K562 (cell line): ENCODE measurements at regions not wholly inside any gene's neighbourhood (a gene's known extent, or its start where the extent isn't known, plus 50 kb on each side); places are given as distances from the start of the nearest gene placed in this dataset.
A peak's percentile ranks its signal among the peaks of the same experiment; 100 is the strongest.

Experiments used
- ATAC-seq: fragments of 200-7000 bp; cut with Tn5 transposase; 3 replicates; pipeline ENCODE4 v1.9.1; 2020; ENCODE audit warnings: moderate library complexity
- BruUV-seq: library from RNA; stranded (reverse); fragments of 400-500 nt; replicated peaks from 2 replicates; lab custom pipeline; 2021; lab: Mats Ljungman, UMichigan
- CTCF ChIA-PET: fragments of 300-600 bp; formaldehyde crosslinking; extraction: SDS; loops from one replicate; lab custom pipeline; 2021; ENCODE audit warnings: low intra/inter-chr PET ratio; lab: Yijun Ruan, JAX
- POLR2A ChIA-PET: fragments of 300-600, 350-650 bp; sonication (Branson Sonifier 250); formaldehyde crosslinking; extraction: SDS; loops from one replicate; lab custom pipeline; 2021; ENCODE audit warnings: antibody characterized with exemption, inconsistent platforms; lab: Yijun Ruan, JAX
- DNase-seq, 4 experiments: peaks; one replicate each; pipeline versions ENCODE4 v3.0.0 to v3.0.0-alpha.2; 2011 to 2018; ENCODE audit warnings: low spot score in 3 of 4, mixed read lengths in 3 of 4; ENCODE audit errors: extremely low read depth in 1 of 4
- FAIRE-seq: peaks from 2 replicates; lab custom pipeline; 2011; peaks lifted over from hg19 to GRCh38; lab: Jason Lieb, UNC
- H2AFZ ChIP-seq: 2 replicates; pipeline ENCODE4 v1.6.0; 2011; ENCODE audit warnings: low read depth, low read length, control low read depth, inconsistent platforms
- H3K27ac ChIP-seq: fragments of 200-600 bp; 3 replicates; pipeline ENCODE4 v1.8.0; 2011; ENCODE audit warnings: low read depth, mild to moderate bottlenecking, control low read depth, inconsistent platforms, low read length, moderate library complexity, mixed read lengths; ENCODE audit errors: extremely low read depth
- H3K27me3 ChIP-seq, 2 experiments: fragments of 300-600 bp in 1 of 2; 2 replicates in 1 of 2; 3 replicates in 1 of 2; pipeline versions ENCODE4 v1.6.0 to v1.8.0; 2011; ENCODE audit warnings: inconsistent platforms in 2 of 2, low read length in 2 of 2, mild to moderate bottlenecking in 1 of 2, mixed read lengths in 1 of 2, moderate library complexity in 1 of 2; ENCODE audit not compliant: control insufficient read depth in 2 of 2, insufficient read depth in 2 of 2
- H3K36me3 ChIP-seq: fragments of 300-600 bp; 3 replicates; pipeline ENCODE4 v1.8.0; 2011; ENCODE audit warnings: mild to moderate bottlenecking, low read length, inconsistent platforms; ENCODE audit not compliant: control insufficient read depth, insufficient read depth
- H3K4me1 ChIP-seq, 2 experiments: fragments of 200-600 bp in 1 of 2; replicated peaks in 1 of 2; 2 replicates in 1 of 2; 3 replicates in 1 of 2; pipeline versions ENCODE4 v1.5.1 to v1.8.0; 2011; ENCODE audit warnings: inconsistent platforms in 2 of 2, low read length in 2 of 2, mild to moderate bottlenecking in 1 of 2, mixed read lengths in 1 of 2, moderate library complexity in 1 of 2; ENCODE audit not compliant: control insufficient read depth in 2 of 2, insufficient read depth in 2 of 2
- H3K4me2 ChIP-seq: 2 replicates; pipeline ENCODE4 v1.6.1; 2011; ENCODE audit warnings: low read length, control low read depth, inconsistent platforms, mixed read lengths; ENCODE audit not compliant: insufficient read depth
- H3K4me3 ChIP-seq: fragments of 200-600 bp; sonication (generic), shearing (Covaris generic); 2 replicates; pipeline ENCODE4 v1.5.1; 2016; ENCODE audit warnings: control low read depth, inconsistent platforms
- H3K79me2 ChIP-seq: fragments of 200-600 bp; 3 replicates; pipeline ENCODE4 v1.8.0; 2011; ENCODE audit warnings: low read length, inconsistent platforms; ENCODE audit not compliant: control insufficient read depth, insufficient read depth
- H3K9ac ChIP-seq, 2 experiments: 2 replicates each; pipeline versions ENCODE4 v1.6.0 to v1.6.1; 2011; ENCODE audit warnings: low read depth in 2 of 2, low read length in 2 of 2, control low read depth in 1 of 2, inconsistent platforms in 1 of 2, mild to moderate bottlenecking in 1 of 2, mixed read lengths in 1 of 2; ENCODE audit not compliant: insufficient read depth in 1 of 2
- H3K9me1 ChIP-seq: one replicate; pipeline ENCODE4 v1.6.0; 2011; ENCODE audit warnings: inconsistent platforms, mild to moderate bottlenecking, low read length, moderate library complexity; ENCODE audit not compliant: control insufficient read depth, insufficient read depth
- H3K9me3 ChIP-seq: replicated peaks from 2 replicates; pipeline ENCODE4 v1.5.1; 2011; ENCODE audit warnings: low read depth, low read length, inconsistent platforms; ENCODE audit not compliant: control insufficient read depth, insufficient read depth
- H4K20me1 ChIP-seq: replicated peaks from 2 replicates; pipeline ENCODE4 v1.6.1; 2011; ENCODE audit warnings: low read length, inconsistent platforms, mixed read lengths; ENCODE audit not compliant: control insufficient read depth, insufficient read depth
- CBFB ChIP-seq: sonication (generic); formaldehyde crosslinking; IDR thresholded peaks from 2 replicates; pipeline ENCODE4 v1.4.0; 2020; ENCODE audit warnings: mild to moderate bottlenecking, missing genetic modification reagents
- NFIX ChIP-seq: fragments of 250-450 bp; sonication (Bioruptor Pico); IDR thresholded peaks from 2 replicates; pipeline ENCODE4 v1.4.0; 2020; ENCODE audit warnings: low read depth, mild to moderate bottlenecking, moderate library complexity
- RFX1 ChIP-seq: fragments of 450-650 bp; IDR thresholded peaks from 2 replicates; pipeline ENCODE4 v1.6.1; 2016; ENCODE audit warnings: mild to moderate bottlenecking, moderate library complexity
- SMAD4 ChIP-seq: fragments of 250-450 bp; sonication (Bioruptor Pico); conservative IDR thresholded peaks from 2 replicates; pipeline ENCODE4 v1.8.0; 2021; ENCODE audit warnings: inconsistent platforms, mild to moderate bottlenecking, moderate library complexity
- ZNF696 ChIP-seq: fragments of 250-450 bp; sonication (Bioruptor Pico); conservative IDR thresholded peaks from 2 replicates; pipeline ENCODE4 v1.4.0; 2020; ENCODE audit warnings: mild to moderate bottlenecking, moderate library complexity
- WGBS: fragments of 100-300 bp; shearing (Covaris generic); methylation state at CpG from one replicate; pipeline ENCODE4 v1.1.6; 2016; ENCODE audit warnings: low coverage, mixed read lengths; ENCODE audit not compliant: insufficient coverage; ENCODE audit errors: missing lambda C conversion rate; 5-methylcytosine and 5-hydroxymethylcytosine counted together
- in situ Hi-C: fragments of 300-500 bp; cut with MboI; formaldehyde crosslinking; loops from 4 replicates; pipeline ENCODE4 v1.15.0; 2018; ENCODE audit warnings: inconsistent platforms, mixed read lengths
- intact Hi-C: fragments of 100-400 bp; cut with micrococcal nuclease; formaldehyde crosslinking; loops from 2 replicates; pipeline ENCODE4 v1.14.2; 2022
- TF ChIP-seq, protein P1 (sequence below), 2 experiments: fragments of 450-650 bp; IDR thresholded peaks; 2 replicates each; pipeline ENCODE4 v1.6.1; 2018; ENCODE audit warnings: mild to moderate bottlenecking in 2 of 2, low read depth in 1 of 2; ENCODE audit not compliant: partially characterized antibody in 2 of 2
- TF ChIP-seq, protein P2 (sequence below): IDR thresholded peaks from 3 replicates; pipeline ENCODE4 v1.6.1; 2011; ENCODE audit warnings: borderline replicate concordance, mild to moderate bottlenecking; ENCODE audit not compliant: insufficient read length, insufficient read depth

DNA sequence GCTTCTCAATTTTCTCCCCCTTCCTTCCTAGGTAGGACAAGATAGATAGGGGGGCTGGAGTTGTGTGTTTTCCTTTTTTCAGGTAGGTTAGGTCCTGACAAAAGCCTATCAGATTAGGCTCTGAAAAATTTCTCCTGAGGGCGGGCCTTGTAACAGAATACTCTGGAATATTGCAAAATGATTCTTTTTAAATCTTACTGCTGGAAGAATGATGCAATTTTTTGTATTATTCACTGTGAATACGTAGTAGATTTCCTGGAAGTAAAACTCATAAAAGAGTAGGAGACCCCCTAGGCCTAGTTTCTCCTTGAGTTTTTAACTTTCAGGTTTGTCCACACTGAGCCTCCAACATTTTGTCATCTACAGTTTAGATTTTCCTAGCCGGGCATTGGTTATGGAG, 1701.8 kb downstream of the EFNA5 start (continued):
- TF ChIP-seq, protein P1, sequence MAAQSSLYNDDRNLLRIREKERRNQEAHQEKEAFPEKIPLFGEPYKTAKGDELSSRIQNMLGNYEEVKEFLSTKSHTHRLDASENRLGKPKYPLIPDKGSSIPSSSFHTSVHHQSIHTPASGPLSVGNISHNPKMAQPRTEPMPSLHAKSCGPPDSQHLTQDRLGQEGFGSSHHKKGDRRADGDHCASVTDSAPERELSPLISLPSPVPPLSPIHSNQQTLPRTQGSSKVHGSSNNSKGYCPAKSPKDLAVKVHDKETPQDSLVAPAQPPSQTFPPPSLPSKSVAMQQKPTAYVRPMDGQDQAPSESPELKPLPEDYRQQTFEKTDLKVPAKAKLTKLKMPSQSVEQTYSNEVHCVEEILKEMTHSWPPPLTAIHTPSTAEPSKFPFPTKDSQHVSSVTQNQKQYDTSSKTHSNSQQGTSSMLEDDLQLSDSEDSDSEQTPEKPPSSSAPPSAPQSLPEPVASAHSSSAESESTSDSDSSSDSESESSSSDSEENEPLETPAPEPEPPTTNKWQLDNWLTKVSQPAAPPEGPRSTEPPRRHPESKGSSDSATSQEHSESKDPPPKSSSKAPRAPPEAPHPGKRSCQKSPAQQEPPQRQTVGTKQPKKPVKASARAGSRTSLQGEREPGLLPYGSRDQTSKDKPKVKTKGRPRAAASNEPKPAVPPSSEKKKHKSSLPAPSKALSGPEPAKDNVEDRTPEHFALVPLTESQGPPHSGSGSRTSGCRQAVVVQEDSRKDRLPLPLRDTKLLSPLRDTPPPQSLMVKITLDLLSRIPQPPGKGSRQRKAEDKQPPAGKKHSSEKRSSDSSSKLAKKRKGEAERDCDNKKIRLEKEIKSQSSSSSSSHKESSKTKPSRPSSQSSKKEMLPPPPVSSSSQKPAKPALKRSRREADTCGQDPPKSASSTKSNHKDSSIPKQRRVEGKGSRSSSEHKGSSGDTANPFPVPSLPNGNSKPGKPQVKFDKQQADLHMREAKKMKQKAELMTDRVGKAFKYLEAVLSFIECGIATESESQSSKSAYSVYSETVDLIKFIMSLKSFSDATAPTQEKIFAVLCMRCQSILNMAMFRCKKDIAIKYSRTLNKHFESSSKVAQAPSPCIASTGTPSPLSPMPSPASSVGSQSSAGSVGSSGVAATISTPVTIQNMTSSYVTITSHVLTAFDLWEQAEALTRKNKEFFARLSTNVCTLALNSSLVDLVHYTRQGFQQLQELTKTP (IDR thresholded peaks at IDR 0.05; ENCODE audit: low read depth in 1 of 2, partially characterized antibody in 2 of 2): no peak
- TF ChIP-seq, protein P2, sequence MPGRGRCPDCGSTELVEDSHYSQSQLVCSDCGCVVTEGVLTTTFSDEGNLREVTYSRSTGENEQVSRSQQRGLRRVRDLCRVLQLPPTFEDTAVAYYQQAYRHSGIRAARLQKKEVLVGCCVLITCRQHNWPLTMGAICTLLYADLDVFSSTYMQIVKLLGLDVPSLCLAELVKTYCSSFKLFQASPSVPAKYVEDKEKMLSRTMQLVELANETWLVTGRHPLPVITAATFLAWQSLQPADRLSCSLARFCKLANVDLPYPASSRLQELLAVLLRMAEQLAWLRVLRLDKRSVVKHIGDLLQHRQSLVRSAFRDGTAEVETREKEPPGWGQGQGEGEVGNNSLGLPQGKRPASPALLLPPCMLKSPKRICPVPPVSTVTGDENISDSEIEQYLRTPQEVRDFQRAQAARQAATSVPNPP: no peak

DNA sequence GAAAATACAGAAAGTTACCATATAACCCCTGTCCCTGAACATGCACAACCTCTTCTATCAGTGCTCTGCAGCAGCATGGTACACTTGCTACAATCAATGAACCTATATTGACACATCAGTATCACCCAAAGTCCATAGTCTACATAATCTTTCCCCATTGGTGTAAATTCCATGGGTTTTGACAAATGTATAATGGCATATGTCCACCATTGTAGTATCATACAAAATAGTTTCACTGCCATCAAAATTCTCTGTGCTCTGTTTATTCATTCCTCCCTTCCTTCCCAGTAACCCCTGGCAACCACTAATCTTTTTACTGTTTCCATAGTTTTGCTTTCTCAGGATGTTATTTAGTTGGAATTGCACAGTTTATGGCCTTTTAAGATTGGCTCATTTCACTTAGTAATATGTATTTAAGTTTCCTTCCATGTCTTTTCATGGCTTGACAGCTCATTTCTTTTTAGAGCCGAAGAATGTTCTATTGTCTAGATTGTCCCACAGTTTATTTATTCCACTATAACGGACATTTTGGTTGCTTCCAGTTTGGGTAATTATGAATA, 1707.0 kb downstream of the EFNA5 start:
- Histone ChIP-seq H3K4me1 (no peaks in the 10 kb centered on the region), H4K20me1 (no peaks in the 10 kb centered on the region), H3K9ac (no peak overlapping the region), H3K9me1 (no peaks in the 10 kb centered on the region), H3K27me3 (no peaks in the 10 kb centered on the region), H3K27ac (no peak overlapping the region), H3K9me3 (no peaks in the 10 kb centered on the region), H3K4me2 (no peak overlapping the region), H3K4me3 (no peak overlapping the region), H3K79me2 (no peaks in the 10 kb centered on the region), H2AFZ (no peak overlapping the region), H3K36me3 (no peaks in the 10 kb centered on the region)
- intact Hi-C loops (no loop called here), in situ Hi-C loops (no loop called here)
- 9% methylated on average over 2 of the region's 2 CpGs for WGBS
- no TSS peak for BruUV-seq
- DNase-seq: no peak
- ChIA-PET CTCF (no interaction called here), POLR2A (no interaction called here)
- no peak for ATAC-seq
- no peak for FAIRE-seq
- TF ChIP-seq ZNF696 (CRISPR knock-in tag) (no peak), NFIX (CRISPR knock-in tag) (no peak), CBFB (CRISPR knock-in tag) (no peak), SMAD4 (CRISPR knock-in tag) (no peak), RFX1 (peak; percentile 32)
